ENCODE measurements at regions not wholly inside any gene's neighbourhood (a gene's known extent, or its start where the extent isn't known, plus 50 kb on each side); places are given as distances from the start of the nearest gene placed in this dataset.
A peak's percentile ranks its signal among the peaks of the same experiment; 100 is the strongest.

DNA sequence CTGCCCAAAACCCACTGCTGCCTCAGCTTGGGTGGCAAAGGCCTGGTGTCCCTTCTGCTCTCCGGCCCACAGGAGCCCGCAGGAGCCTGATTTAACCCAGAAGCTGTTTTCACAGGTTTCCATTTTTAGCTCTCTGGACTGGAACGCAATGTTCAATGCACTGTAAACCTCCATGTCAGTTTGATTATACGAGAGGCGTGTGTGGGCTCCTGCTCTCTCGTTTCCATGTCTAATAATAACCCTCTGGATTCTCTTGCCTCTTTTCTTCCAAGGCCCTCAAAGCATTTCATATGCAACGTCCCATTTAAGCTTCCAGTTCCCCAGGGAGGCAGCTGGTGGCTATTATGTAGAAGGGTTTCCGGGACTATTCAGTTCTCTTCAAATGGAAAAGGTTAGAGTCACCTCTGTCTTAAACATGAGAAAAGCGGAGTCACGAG lies 161.1 kb downstream of the SUDS3 start:
- peak overlapping the region; percentile 5; the same call in 1 of the 2 replicates for H3K4me2 ChIP-seq
- peaks cover 37% of the 10 kb centered on the region for H3K4me1 ChIP-seq (ENCODE audit: insufficient read depth)
- Mint-ChIP-seq H3K4me1 (peaks cover 45% of the 10 kb centered on the region), H3K27ac (peak overlapping the region; percentile 60), H3K4me3 (no peak overlapping the region), H3K9me3 (peaks cover 3% of the 10 kb centered on the region), H3K36me3 (ENCODE audit: low read depth) (no peaks in the 10 kb centered on the region; the same call in 2 of the 3 replicates), H3K27me3 (ENCODE audit: insufficient read depth, low read depth, poor library complexity) (peaks cover 11% of the 10 kb centered on the region)
- H3K36me3 ChIP-seq (ENCODE audit: insufficient read depth) = no peaks in the 10 kb centered on the region
- H3K79me2 ChIP-seq (replicated peaks; ENCODE audit: insufficient read depth) = no peaks in the 10 kb centered on the region
- DNase-seq (ENCODE audit: low spot score) (peak; percentile 62), ATAC-seq (peak; percentile 68)
- no peak overlapping the region for H2AFZ ChIP-seq
- H3K4me3 ChIP-seq = no peak overlapping the region
- no peaks in the 10 kb centered on the region for H3K27me3 ChIP-seq (ENCODE audit: insufficient read depth)
- H3F3A ChIP-seq (replicated peaks; ENCODE audit: low read depth) = no peaks in the 10 kb centered on the region
- H3K27ac ChIP-seq (ENCODE audit: low read depth) = peak overlapping the region; percentile 91
- H3K9me2 ChIP-seq (ENCODE audit: insufficient read depth) = peaks cover 24% of the 10 kb centered on the region
- no peaks in the 10 kb centered on the region for H4K20me1 ChIP-seq (replicated peaks; ENCODE audit: insufficient read depth)
- TF ChIP-seq JUNB (IDR thresholded peaks at IDR 0.05; ENCODE audit: unreplicated experiment) (no peak), EZH2 (IDR thresholded peaks at IDR 0.05; ENCODE audit: low read depth, unreplicated experiment) (no peak), POLR2AphosphoS5 (IDR thresholded peaks at IDR 0.05; ENCODE audit: low read depth) (no peak), ZNF331 (CRISPR knock-in tag; IDR thresholded peaks at IDR 0.05; ENCODE audit: low read depth) (no peak), NANOG (IDR thresholded peaks at IDR 0.05; ENCODE audit: borderline replicate concordance) (peak; percentile 87), EZH2phosphoT487 (IDR thresholded peaks at IDR 0.05; ENCODE audit: unreplicated experiment) (no peak)
- TF ChIP-seq, protein P1, sequence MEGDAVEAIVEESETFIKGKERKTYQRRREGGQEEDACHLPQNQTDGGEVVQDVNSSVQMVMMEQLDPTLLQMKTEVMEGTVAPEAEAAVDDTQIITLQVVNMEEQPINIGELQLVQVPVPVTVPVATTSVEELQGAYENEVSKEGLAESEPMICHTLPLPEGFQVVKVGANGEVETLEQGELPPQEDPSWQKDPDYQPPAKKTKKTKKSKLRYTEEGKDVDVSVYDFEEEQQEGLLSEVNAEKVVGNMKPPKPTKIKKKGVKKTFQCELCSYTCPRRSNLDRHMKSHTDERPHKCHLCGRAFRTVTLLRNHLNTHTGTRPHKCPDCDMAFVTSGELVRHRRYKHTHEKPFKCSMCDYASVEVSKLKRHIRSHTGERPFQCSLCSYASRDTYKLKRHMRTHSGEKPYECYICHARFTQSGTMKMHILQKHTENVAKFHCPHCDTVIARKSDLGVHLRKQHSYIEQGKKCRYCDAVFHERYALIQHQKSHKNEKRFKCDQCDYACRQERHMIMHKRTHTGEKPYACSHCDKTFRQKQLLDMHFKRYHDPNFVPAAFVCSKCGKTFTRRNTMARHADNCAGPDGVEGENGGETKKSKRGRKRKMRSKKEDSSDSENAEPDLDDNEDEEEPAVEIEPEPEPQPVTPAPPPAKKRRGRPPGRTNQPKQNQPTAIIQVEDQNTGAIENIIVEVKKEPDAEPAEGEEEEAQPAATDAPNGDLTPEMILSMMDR (conservative IDR thresholded peaks at IDR 0.05; ENCODE audit: low read depth in 2 of 2) = no peak
- TF ChIP-seq, protein P2, sequence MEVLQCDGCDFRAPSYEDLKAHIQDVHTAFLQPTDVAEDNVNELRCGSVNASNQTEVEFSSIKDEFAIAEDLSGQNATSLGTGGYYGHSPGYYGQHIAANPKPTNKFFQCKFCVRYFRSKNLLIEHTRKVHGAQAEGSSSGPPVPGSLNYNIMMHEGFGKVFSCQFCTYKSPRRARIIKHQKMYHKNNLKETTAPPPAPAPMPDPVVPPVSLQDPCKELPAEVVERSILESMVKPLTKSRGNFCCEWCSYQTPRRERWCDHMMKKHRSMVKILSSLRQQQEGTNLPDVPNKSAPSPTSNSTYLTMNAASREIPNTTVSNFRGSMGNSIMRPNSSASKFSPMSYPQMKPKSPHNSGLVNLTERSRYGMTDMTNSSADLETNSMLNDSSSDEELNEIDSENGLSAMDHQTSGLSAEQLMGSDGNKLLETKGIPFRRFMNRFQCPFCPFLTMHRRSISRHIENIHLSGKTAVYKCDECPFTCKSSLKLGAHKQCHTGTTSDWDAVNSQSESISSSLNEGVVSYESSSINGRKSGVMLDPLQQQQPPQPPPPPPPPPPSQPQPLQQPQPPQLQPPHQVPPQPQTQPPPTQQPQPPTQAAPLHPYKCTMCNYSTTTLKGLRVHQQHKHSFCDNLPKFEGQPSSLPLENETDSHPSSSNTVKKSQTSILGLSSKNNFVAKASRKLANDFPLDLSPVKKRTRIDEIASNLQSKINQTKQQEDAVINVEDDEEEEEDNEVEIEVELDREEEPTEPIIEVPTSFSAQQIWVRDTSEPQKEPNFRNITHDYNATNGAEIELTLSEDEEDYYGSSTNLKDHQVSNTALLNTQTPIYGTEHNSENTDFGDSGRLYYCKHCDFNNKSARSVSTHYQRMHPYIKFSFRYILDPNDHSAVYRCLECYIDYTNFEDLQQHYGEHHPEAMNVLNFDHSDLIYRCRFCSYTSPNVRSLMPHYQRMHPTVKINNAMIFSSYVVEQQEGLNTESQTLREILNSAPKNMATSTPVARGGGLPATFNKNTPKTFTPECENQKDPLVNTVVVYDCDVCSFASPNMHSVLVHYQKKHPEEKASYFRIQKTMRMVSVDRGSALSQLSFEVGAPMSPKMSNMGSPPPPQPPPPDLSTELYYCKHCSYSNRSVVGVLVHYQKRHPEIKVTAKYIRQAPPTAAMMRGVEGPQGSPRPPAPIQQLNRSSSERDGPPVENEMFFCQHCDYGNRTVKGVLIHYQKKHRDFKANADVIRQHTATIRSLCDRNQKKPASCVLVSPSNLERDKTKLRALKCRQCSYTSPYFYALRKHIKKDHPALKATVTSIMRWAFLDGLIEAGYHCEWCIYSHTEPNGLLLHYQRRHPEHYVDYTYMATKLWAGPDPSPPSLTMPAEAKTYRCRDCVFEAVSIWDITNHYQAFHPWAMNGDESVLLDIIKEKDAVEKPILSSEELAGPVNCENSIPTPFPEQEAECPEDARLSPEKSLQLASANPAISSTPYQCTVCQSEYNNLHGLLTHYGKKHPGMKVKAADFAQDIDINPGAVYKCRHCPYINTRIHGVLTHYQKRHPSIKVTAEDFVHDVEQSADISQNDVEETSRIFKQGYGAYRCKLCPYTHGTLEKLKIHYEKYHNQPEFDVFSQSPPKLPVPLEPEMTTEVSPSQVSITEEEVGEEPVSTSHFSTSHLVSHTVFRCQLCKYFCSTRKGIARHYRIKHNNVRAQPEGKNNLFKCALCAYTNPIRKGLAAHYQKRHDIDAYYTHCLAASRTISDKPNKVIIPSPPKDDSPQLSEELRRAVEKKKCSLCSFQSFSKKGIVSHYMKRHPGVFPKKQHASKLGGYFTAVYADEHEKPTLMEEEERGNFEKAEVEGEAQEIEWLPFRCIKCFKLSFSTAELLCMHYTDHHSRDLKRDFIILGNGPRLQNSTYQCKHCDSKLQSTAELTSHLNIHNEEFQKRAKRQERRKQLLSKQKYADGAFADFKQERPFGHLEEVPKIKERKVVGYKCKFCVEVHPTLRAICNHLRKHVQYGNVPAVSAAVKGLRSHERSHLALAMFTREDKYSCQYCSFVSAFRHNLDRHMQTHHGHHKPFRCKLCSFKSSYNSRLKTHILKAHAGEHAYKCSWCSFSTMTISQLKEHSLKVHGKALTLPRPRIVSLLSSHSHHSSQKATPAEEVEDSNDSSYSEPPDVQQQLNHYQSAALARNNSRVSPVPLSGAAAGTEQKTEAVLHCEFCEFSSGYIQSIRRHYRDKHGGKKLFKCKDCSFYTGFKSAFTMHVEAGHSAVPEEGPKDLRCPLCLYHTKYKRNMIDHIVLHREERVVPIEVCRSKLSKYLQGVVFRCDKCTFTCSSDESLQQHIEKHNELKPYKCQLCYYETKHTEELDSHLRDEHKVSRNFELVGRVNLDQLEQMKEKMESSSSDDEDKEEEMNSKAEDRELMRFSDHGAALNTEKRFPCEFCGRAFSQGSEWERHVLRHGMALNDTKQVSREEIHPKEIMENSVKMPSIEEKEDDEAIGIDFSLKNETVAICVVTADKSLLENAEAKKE (CRISPR knock-in tag; IDR thresholded peaks at IDR 0.05) = 0 out of 2 replicates have a peak, but pooled peaks have one; percentile 14
- TF ChIP-seq, protein P3, sequence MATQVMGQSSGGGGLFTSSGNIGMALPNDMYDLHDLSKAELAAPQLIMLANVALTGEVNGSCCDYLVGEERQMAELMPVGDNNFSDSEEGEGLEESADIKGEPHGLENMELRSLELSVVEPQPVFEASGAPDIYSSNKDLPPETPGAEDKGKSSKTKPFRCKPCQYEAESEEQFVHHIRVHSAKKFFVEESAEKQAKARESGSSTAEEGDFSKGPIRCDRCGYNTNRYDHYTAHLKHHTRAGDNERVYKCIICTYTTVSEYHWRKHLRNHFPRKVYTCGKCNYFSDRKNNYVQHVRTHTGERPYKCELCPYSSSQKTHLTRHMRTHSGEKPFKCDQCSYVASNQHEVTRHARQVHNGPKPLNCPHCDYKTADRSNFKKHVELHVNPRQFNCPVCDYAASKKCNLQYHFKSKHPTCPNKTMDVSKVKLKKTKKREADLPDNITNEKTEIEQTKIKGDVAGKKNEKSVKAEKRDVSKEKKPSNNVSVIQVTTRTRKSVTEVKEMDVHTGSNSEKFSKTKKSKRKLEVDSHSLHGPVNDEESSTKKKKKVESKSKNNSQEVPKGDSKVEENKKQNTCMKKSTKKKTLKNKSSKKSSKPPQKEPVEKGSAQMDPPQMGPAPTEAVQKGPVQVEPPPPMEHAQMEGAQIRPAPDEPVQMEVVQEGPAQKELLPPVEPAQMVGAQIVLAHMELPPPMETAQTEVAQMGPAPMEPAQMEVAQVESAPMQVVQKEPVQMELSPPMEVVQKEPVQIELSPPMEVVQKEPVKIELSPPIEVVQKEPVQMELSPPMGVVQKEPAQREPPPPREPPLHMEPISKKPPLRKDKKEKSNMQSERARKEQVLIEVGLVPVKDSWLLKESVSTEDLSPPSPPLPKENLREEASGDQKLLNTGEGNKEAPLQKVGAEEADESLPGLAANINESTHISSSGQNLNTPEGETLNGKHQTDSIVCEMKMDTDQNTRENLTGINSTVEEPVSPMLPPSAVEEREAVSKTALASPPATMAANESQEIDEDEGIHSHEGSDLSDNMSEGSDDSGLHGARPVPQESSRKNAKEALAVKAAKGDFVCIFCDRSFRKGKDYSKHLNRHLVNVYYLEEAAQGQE (IDR thresholded peaks at IDR 0.05; ENCODE audit: unreplicated experiment) = no peak

Data from GM23338 (cell line).